ACHN (cell line): ENCODE measurements at regions not wholly inside any gene's neighbourhood (a gene's known extent, or its start where the extent isn't known, plus 50 kb on each side); places are given as distances from the start of the nearest gene placed in this dataset.

Source experiments
- DNase-seq: peaks from one replicate; pipeline ENCODE4 v3.0.0-alpha.2; 2015
- in situ Hi-C: cut with HindIII; loops from 2 replicates; pipeline ENCODE4 v1.10.0; 2017; ENCODE audit warnings: low sequenced_read_pairs, low pct_ligation_motif_present, low pct_unique_long_range_greater_than_20kb

DNA sequence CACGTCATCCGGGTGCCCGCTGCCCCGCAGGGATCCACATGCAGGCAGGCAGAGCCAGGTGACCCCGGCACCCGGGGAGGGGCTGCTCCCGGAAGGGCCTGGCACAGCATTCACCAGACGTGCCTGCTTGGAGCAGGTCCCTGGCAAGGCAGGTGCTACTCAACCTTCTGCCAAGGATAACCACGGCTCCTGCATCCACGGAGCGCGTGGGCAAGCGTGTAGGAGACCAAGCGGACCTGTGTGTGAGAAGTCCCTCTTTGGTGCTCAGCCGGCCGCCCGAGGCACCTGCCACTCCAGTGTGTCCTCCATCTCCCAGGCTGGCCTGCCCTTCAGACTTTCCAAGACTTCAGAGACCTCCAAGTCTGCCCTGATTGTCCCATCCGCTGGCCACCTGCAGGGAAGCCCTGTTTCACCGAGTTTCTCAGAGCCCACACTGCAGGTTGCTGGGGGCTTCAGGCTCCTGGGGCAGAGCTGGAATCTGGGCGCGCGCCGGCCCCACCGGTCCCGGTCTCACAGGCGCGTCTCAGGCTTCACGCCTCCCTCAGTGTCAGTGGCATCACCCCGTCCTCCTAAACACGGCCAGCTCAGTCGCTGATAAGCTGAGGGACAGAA, 124.3 kb downstream of the DLL1 start:
- in situ Hi-C loops = no loop called here
- DNase-seq = no peak

DNA sequence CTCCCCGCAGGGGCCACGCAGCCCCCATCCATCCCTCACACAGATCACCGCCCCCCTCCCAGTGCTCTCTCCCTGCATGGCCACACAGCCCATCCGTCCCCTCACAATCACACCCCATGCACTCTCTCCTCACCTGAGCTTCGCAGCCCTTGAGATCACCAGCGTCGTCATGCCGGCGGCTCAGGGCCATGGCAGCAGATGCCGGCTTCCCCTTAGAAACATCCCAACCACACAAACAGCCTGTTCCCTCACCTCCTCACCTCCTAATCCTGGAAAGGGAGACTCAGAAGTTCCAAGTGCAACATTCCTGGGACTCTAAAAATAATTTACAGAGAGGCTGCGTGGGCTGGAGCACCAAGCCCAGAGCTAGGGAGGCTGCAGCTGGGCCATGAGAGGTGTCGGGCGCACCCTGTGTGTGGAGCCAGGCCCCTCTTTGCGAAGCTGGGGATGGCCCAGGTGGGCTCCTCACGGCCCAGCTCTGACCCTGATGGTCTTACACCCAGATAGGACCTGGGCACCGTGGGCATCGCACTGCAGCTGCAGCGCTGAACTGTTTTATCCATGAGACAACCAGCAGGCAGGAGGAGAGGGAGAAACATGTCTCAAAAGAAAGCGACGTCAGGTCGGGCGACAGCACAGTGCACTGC, 125.3 kb downstream of the DLL1 start:
- no peak for DNase-seq
- in situ Hi-C loops = no loop called here

- DNase-seq = no peak
- in situ Hi-C loops = no loop called here
Observed at GRCh38 chr6:170165085-170165470, 125.8 kb downstream of the DLL1 start.

- no peak for DNase-seq
Observed at GRCh38 chr6:170164271-170164900, 126.5 kb downstream of the DLL1 start.

GRCh38 chr6:170163405-170164170, 127.3 kb downstream of the DLL1 start:
- in situ Hi-C loops = no loop called here
- DNase-seq = no peak

More at GRCh38 chr6:170164271-170164900, 126.5 kb downstream of the DLL1 start:
- in situ Hi-C loops = no loop called here

GRCh38 chr6:170162775-170163404, 128.0 kb downstream of the DLL1 start:
- no peak for DNase-seq
- in situ Hi-C loops = no loop called here

DNA sequence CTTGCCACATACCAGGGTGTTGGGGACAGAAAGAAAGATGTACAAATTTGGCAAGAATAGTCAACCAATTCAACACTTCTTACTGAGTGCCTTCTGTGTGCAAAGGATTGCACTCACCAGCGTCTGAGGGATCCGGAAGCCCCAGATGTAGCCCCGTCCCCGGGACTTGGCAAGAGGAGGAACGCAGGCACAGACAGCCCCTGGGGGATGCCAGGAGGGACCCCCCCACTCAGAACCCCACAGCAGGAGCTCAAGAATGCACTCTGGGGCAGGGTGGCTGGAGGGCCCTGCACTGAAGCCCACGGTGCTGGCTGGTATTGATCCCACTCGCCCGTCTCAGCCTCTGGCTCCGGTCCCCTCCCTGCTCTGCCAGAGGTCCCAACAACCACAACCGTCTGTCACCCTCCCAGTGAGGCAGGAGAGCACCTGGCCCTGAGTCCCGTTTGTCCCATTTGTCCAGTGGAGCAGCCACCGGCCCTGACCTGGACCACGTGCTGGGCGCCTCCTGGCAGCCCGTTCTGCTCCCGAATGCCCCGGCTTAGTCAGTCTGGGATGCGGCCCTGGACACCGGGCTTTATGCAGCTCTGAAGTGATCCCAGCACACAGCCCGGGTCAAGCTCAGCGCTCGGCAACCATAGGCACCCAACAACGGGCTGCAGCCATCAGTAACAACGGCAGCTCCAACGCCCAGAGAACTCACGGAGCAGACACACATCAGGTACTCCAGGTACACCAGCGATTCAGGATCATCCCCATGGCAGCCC, 128.7 kb downstream of the DLL1 start:
- DNase-seq = no peak
- in situ Hi-C loops = no loop called here

GRCh38 chr6:170160628-170161611, 130.0 kb downstream of the DLL1 start:
- in situ Hi-C loops = no loop called here
- DNase-seq = no peak

DNA sequence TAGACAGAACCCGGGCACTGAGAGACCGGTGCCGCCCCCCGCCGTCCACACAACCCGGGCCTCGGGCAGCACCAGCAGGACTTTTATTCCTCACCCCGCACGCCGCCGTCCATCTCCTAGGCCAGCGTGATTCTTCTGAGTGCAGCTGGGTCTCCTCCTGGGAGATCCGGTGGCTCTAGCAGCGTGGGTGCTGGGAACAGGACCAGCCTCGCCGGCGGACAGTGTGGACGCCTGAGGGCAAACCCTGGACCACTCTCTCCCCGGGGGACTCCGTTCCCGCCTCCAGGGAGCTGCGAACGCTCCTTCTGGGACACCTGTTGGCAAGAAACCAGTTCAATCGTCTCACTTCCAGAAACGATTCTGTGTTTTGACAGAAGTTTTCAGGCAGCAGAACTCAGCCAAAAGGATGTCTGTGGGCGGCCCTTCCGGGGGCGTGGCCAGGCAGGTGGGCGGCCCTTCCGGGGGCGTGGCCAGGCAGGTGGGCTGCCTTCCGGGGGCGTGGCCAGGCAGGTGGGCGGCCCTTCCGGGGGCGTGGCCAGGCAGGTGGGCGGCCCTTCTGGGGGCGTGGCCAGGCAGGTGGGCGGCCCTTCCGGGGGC, 130.7 kb downstream of the DLL1 start:
- in situ Hi-C loops = no loop called here
- DNase-seq = no peak

GRCh38 chr6:170159022-170159965, 131.6 kb downstream of the DLL1 start:
- DNase-seq = no peak
- in situ Hi-C loops = no loop called here

- no peak for DNase-seq
- in situ Hi-C loops = no loop called here
Observed at GRCh38 chr6:170158296-170159021, 132.4 kb downstream of the DLL1 start.

- in situ Hi-C loops = no loop called here
- DNase-seq = no peak
Observed at GRCh38 chr6:170157567-170158218, 133.2 kb downstream of the DLL1 start.

GRCh38 chr6:170156448-170157375, 134.2 kb downstream of the DLL1 start:
- no peak for DNase-seq
- in situ Hi-C loops = no loop called here
